Cerebellar cortex (tissue), 1 donor: ENCODE measurements at regions not wholly inside any gene's neighbourhood (a gene's known extent, or its start where the extent isn't known, plus 50 kb on each side); places are given as distances from the start of the nearest gene placed in this dataset.
A peak's percentile ranks its signal among the peaks of the same experiment; 100 is the strongest.

Experiments
- DNase-seq: peaks from one replicate; pipeline ENCODE4 v3.0.0-alpha.2; 2015; ENCODE audit warnings: low spot score

- DNase-seq = no peak
Measured at GRCh38 chr6:106035655-106036054, 50.5 kb upstream of the PRDM1 start.

GRCh38 chr6:106033806-106034205 is 52.3 kb upstream of the PRDM1 start:
- DNase-seq = no peak

DNA sequence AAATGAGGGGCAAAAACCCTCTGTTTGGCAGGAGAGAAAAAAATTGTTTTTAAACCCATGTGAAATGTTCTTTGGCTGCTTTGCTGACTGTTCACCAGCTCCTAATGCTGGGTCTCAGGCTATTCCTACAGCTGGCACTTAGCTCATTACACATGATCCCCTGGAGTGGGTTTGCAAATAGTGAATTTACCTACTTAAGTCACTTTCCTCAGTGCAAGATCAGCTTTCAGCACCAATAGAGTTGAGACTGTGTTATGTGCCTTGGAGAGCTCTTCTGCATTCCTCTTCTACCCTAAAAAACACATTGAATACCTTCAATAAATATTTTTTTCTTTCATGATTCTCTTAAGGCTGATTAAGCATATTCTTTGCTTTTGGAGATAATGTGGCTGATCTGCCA is 58.4 kb upstream of the PRDM1 start:
- no peak for DNase-seq

- DNase-seq = no peak
Measured at GRCh38 chr6:106026748-106027715, 59.1 kb upstream of the PRDM1 start.

- no peak for DNase-seq
Measured at GRCh38 chr6:106025655-106026054, 60.5 kb upstream of the PRDM1 start.

DNA sequence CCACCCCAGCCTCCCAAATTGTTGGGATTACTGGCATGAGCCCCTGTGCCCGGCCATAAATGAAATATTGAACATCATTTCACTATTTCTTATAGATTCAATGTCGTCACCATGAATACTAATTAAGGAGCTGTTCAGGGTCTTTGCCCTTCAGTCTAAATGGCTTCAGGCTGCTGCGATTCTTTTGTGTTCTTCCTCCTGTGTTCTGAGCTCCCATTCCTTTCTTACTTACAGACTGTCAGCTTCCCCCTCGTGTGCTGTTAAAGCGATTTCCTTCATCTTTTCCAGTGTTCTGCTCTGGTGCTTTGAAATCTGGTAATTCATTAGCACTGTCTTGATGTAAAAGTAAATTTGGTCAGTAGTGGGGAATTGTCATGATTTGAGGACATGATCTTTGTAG is 63.3 kb upstream of the PRDM1 start:
- no peak for DNase-seq

DNA sequence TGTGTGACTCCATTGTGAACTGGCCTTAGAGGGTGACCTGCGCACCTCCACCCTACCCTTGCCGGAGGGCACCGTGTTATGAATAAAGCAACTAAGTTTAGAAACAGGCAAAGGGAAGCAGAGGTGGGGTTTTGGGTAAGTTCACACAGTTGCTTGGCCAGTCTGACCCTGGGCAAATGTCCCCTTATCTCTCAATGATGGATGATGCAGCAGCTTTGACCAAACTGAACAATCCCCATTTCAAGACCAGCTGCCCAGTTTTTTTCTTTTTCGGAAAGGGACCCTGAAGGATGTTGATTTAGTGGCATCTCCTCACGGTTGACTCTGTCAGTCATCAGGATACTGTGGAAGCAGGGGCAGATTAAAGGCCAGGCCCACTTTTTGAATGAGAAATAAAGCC is 68.7 kb upstream of the PRDM1 start:
- DNase-seq = no peak

GRCh38 chr6:106014955-106015354 is 71.2 kb upstream of the PRDM1 start:
- DNase-seq = no peak

DNA sequence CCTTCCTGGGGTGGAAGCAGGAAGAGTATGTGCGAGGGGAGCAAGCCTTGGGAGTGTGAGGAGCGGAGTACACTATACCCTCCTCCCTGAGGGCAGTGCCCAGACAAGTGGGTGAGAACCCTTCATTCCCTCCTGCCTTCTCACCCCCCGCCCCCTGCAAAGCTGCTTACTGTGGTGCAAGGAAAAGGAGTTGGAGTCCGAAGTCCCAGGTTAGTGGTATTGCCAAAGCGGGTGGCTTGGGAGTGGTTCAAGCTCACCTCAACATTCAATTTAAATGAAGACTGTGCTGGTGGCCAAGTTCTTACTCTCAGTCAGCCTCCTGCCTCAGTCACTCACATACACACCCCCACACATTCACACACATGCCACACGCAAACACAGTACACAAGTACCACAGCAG is 74.7 kb upstream of the PRDM1 start:
- no peak for DNase-seq

DNA sequence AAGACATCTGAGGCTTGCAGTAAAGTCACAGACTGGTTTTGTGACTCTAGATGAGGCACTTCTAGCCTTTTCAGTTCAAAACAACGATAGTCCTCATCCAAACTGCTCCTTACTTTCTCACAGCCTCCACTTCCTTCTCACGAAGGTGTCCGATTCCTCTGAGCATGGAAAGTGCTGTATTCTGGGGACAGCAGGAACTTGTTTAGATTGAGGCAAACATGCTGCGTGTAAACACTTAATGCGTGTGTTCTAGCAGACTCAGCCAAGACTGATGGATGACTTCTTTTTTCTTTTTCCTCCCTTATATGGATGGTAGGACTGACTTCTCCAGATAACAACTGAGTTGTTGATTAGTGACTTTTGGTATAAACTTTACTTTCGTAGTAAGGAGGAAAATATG is 80.2 kb upstream of the PRDM1 start:
- DNase-seq = no peak

- no peak for DNase-seq
Measured at GRCh38 chr6:106005013-106005412, 81.1 kb upstream of the PRDM1 start.

DNA sequence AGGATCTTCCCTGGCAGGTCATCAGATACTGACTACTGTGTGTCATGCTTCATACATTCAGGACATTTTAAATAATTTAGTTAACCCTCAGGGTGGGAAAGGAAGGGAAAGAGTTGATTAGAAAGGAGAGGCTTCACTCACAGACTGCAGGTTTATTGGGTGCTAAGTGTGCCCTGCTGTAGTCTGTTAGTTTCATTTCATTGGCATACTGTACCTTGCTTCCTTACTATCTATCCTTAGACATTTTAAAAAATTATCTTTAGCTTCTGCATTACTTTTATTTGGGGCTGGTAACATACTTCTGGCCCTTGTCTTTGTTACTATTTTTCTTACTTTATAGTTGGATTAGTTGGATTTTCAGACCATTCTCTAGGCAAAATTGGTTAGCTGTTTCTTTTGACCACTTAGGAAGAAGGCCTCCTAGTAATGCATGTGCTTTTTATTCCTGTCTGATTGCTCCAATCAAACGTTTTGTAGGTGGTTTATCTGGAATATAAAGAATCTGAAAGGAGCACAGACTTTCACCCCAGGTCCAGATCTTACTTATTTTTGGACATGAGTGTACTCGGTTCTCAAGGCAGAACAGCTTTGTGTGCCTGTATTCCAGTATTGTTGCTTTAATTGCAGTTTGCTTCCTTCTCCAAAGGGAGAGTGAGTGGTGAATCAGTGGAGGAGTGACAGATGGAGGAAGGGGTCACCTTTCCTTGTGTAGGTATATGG is 82.7 kb upstream of the PRDM1 start:
- no peak for DNase-seq

GRCh38 chr6:106002005-106002404 is 84.1 kb upstream of the PRDM1 start:
- DNase-seq = no peak

- no peak for DNase-seq
Measured at GRCh38 chr6:106000935-106001334, 85.2 kb upstream of the PRDM1 start.

- DNase-seq = no peak
Measured at GRCh38 chr6:105997482-105997881, 88.7 kb upstream of the PRDM1 start.

GRCh38 chr6:105995391-105995865 is 90.7 kb upstream of the PRDM1 start:
- peak; percentile 38 for DNase-seq

GRCh38 chr6:105994591-105995390 is 91.3 kb upstream of the PRDM1 start:
- DNase-seq = peak; percentile 56

DNA sequence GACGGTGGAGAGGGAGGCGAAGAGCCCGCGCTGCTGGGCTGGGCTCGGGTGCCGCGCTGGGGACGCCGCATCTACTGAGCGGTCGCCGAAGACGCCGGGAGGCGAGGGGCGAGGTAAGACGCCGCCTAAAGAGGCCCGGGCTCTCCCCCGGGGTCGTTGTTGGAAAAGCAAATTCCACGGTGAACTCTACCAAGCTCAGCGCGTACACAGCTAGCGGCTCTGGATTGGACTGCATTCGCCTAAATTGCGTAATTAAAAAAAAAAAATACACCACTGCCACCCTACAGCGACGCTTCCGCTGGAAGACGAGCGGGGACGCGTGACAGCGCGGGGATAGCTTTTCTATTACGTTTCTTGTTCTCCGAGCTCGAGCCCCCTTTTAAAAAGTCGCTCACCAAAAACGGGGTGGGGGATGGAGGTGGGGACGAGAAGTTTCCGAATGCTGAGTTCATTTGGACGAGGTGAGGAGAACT is 92.0 kb upstream of the PRDM1 start:
- peak; percentile 47 for DNase-seq

- no peak for DNase-seq
Measured at GRCh38 chr6:105993341-105994117, 92.6 kb upstream of the PRDM1 start.

DNA sequence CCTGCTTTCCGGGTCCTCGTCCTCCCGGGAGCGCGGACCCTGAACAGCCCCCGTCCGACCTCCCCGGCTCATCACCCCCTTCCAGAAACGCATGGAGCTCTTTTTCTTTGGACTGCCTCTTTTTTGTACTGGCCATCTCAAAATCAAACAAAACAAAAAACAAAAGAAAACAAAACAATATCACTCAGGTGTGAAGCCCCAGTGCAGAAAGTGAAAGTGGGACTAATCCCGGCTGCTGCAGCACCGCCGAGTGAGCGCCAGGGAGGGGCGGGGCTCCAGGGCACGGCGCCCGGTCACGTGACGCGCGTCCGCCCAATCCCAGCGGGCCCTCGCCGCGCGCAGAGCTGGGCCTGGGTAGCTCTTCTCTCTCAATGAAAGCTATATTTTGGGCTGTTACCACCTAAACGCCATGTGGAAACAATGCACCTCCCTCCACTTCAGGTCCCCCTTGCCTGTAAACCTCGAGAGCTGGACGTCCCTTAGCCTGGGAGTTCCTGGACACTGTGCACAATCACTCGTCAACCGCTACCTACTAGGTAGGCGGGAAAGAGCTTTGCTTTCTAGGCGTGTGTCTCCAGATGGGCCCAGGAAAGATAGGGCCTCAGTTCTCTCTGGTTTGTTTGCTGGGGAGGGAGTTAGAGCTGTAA is 93.7 kb upstream of the PRDM1 start:
- DNase-seq = peak; percentile 77
